K562 (cell line): ENCODE measurements at regions not wholly inside any gene's neighbourhood (a gene's known extent, or its start where the extent isn't known, plus 50 kb on each side); places are given as distances from the start of the nearest gene placed in this dataset.

Experiments used
- FOXA1 ChIP-seq: fragments of 450-650 bp; IDR thresholded peaks from 2 replicates; pipeline ENCODE4 v1.6.1; 2016; ENCODE audit warnings: mild to moderate bottlenecking, borderline replicate concordance
- FOXJ3 ChIP-seq: sonication (generic); formaldehyde crosslinking; IDR thresholded peaks from 2 replicates; pipeline ENCODE4 v1.4.0; 2020; ENCODE audit warnings: mild to moderate bottlenecking, missing genetic modification reagents
- HBP1 ChIP-seq: fragments of 450-650 bp; formaldehyde crosslinking; IDR thresholded peaks from 2 replicates; pipeline ENCODE4 v1.4.0; 2022; ENCODE audit warnings: missing genetic modification characterization
- HDGF ChIP-seq: fragments of 450-650 bp; IDR thresholded peaks from 2 replicates; pipeline ENCODE4 v1.6.1; 2016
- KDM1A ChIP-seq, 2 experiments: fragments of 450-650 bp; IDR thresholded peaks; 2 replicates each; pipeline ENCODE4 v1.6.1; 2016; ENCODE audit warnings: mild to moderate bottlenecking in 2 of 2
- MED1 ChIP-seq: sonication (generic); formaldehyde crosslinking; IDR thresholded peaks from 2 replicates; pipeline ENCODE4 v1.8.1; 2023; ENCODE audit warnings: missing genetic modification reagents, borderline replicate concordance
- NEUROD1 ChIP-seq: fragments of 150-350 bp; IDR thresholded peaks from 2 replicates; pipeline ENCODE4 v1.6.1; 2014; ENCODE audit warnings: borderline replicate concordance, low read length, low read depth; ENCODE audit not compliant: partially characterized antibody
- NFRKB ChIP-seq: fragments of 450-650 bp; IDR thresholded peaks from 2 replicates; pipeline ENCODE4 v1.6.1; 2016; ENCODE audit warnings: low read depth
- TSHZ1 ChIP-seq: fragments of 250-450 bp; sonication (Bioruptor Pico); IDR thresholded peaks from 2 replicates; pipeline ENCODE4 v1.4.0; 2020; ENCODE audit warnings: mild to moderate bottlenecking, moderate library complexity

- no peak for TF ChIP-seq MED1 (CRISPR knock-in tag)
- TF ChIP-seq FOXJ3 = no peak
- no peak for TF ChIP-seq FOXA1
- no peak for TF ChIP-seq NFRKB
- TF ChIP-seq KDM1A (IDR thresholded peaks at IDR 0.05) = no peak
- no peak for TF ChIP-seq NEUROD1
- no peak for TF ChIP-seq HBP1
- no peak for TF ChIP-seq TSHZ1 (CRISPR knock-in tag)
- TF ChIP-seq HDGF = no peak
Measured at GRCh38 chr13:81487151-81487550, 1146.2 kb upstream of the SPRY2 start.
